AG10803 (cell line): ENCODE measurements at regions not wholly inside any gene's neighbourhood (a gene's known extent, or its start where the extent isn't known, plus 50 kb on each side); places are given as distances from the start of the nearest gene placed in this dataset.
"Not testable (repeated sequence)": the region's sequence is repeated elsewhere in the genome, so short reads cannot be mapped to it uniquely, and the experiment has no call there.

Experiments
- DNase-seq: peaks from one replicate; pipeline ENCODE4 v3.0.0; 2010; ENCODE audit warnings: low read depth
- H3K4me3 ChIP-seq: 2 replicates; pipeline ENCODE4 v1.5.1; 2011; ENCODE audit warnings: mild to moderate bottlenecking, low read length, control low read depth
- CTCF ChIP-seq: conservative IDR thresholded peaks from 2 replicates; pipeline ENCODE4 v1.5.1; 2011; ENCODE audit warnings: mild to moderate bottlenecking, low read length, control low read depth, inconsistent platforms

- no peak for TF ChIP-seq CTCF
- DNase-seq = no peak
- H3K4me3 ChIP-seq = no peak overlapping the region
Measured at GRCh38 chrX:96483647-96484160, 200.9 kb upstream of the DIAPH2 start.

- not testable (repeated sequence) for H3K4me3 ChIP-seq, DNase-seq
Measured at GRCh38 chrX:96486687-96487086, 198.0 kb upstream of the DIAPH2 start.

GRCh38 chrX:96502507-96502906 lies 182.1 kb upstream of the DIAPH2 start:
- no peak for TF ChIP-seq CTCF
- DNase-seq = no peak
- no peak overlapping the region for H3K4me3 ChIP-seq

- not testable (repeated sequence) for DNase-seq, H3K4me3 ChIP-seq
Measured at GRCh38 chrX:96529386-96529785, 155.3 kb upstream of the DIAPH2 start.

- H3K4me3 ChIP-seq = no peak overlapping the region
- DNase-seq = no peak
- no peak for TF ChIP-seq CTCF
Measured at GRCh38 chrX:96538104-96538725, 146.4 kb upstream of the DIAPH2 start.

GRCh38 chrX:96540111-96540631 lies 144.5 kb upstream of the DIAPH2 start:
- no peak overlapping the region for H3K4me3 ChIP-seq
- no peak for DNase-seq
- no peak for TF ChIP-seq CTCF

- not testable (repeated sequence) for DNase-seq, H3K4me3 ChIP-seq
Measured at GRCh38 chrX:96546281-96546680, 138.4 kb upstream of the DIAPH2 start.

- no peak for TF ChIP-seq CTCF
- DNase-seq = no peak
- H3K4me3 ChIP-seq = no peak overlapping the region
Measured at GRCh38 chrX:96551322-96551872, 133.2 kb upstream of the DIAPH2 start.

- TF ChIP-seq CTCF = no peak
- no peak overlapping the region for H3K4me3 ChIP-seq
- no peak for DNase-seq
Measured at GRCh38 chrX:96556886-96557285, 127.8 kb upstream of the DIAPH2 start.

GRCh38 chrX:96561129-96561528 lies 123.5 kb upstream of the DIAPH2 start:
- not testable (repeated sequence) for H3K4me3 ChIP-seq, DNase-seq
